H1 (cell line): ENCODE measurements at regions not wholly inside any gene's neighbourhood (a gene's known extent, or its start where the extent isn't known, plus 50 kb on each side); places are given as distances from the start of the nearest gene placed in this dataset.

Source experiments
- ASH2L ChIP-seq: fragments of 200-600, 300-600 bp; sonication (generic); IDR thresholded peaks from one replicate; pipeline ENCODE4 v1.7.1; 2017; ENCODE audit warnings: low read length
- CHD2 ChIP-seq: IDR thresholded peaks from 2 replicates; pipeline ENCODE4 v1.6.1; 2012; ENCODE audit warnings: low read length, improper control_type of control experiment
- CTCF ChIP-seq, 3 experiments: IDR thresholded peaks; 1 replicate in 2 of 3; 2 replicates in 1 of 3; pipeline versions ENCODE4 v1.5.1 to v1.6.1; 2011; ENCODE audit warnings: low read length in 3 of 3, mild to moderate bottlenecking in 3 of 3, inconsistent platforms in 2 of 3, low read depth in 1 of 3, moderate library complexity in 1 of 3; ENCODE audit not compliant: insufficient read depth in 1 of 3; ENCODE audit errors: control extremely low read depth in 1 of 3
- SIN3A ChIP-seq, 2 experiments: IDR thresholded peaks in 1 of 2; conservative IDR thresholded peaks in 1 of 2; 2 replicates each; pipeline ENCODE4 v1.6.1; 2011 to 2012; ENCODE audit warnings: low read length in 2 of 2, improper control_type of control experiment in 1 of 2, low read depth in 1 of 2, mild to moderate bottlenecking in 1 of 2
- ZNF274 ChIP-seq: IDR thresholded peaks from 2 replicates; pipeline ENCODE4 v1.7.0; 2012; ENCODE audit warnings: low read length, borderline replicate concordance; ENCODE audit errors: extremely low read depth

- TF ChIP-seq CTCF (IDR thresholded peaks at IDR 0.05; ENCODE audit: control extremely low read depth in 1 of 3, insufficient read depth in 1 of 3, low read depth in 1 of 3, low read length in 3 of 3) (no peak), ASH2L (no peak), CHD2 (no peak), SIN3A (conservative IDR thresholded peaks at IDR 0.05 in 1 of 2, IDR thresholded peaks at IDR 0.05 in 1 of 2; ENCODE audit: low read depth in 1 of 2, low read length in 2 of 2) (no peak), ZNF274 (no peak)
Measured at GRCh38 chr13:78520425-78520824, 82.9 kb downstream of the POU4F1 start.
